Heart left ventricle (tissue), 16 donors: ENCODE measurements at regions not wholly inside any gene's neighbourhood (a gene's known extent, or its start where the extent isn't known, plus 50 kb on each side); places are given as distances from the start of the nearest gene placed in this dataset.

Source experiments
- ATAC-seq, 4 donors: fragments of 200-7000 bp; cut with Tn5 transposase; one replicate each; pipeline ENCODE4 v1.9.1; 2020 to 2022; ENCODE audit warnings: moderate library complexity in 4 of 4, mild to moderate bottlenecking in 3 of 4, moderate number of reproducible peaks in 1 of 4
- DNase-seq, 5 donors: peaks; one replicate each; pipeline ENCODE4 v3.0.0-alpha.2; 2020
- H3K27ac ChIP-seq, 12 donors: fragments of 200-600 bp; sonication (generic) in 4 of 12; one replicate each; pipeline versions ENCODE4 v1.5.0 to v1.8.0; 2016 to 2022; ENCODE audit warnings: mild to moderate bottlenecking in 2 of 12
- H3K27me3 ChIP-seq, 9 donors: fragments of 200-600 bp; sonication (generic) in 2 of 9; one replicate each; pipeline versions ENCODE4 v1.5.1 to v1.8.0; 2016 to 2022; ENCODE audit warnings: mild to moderate bottlenecking in 3 of 9
- H3K36me3 ChIP-seq, 9 donors: fragments of 200-600 bp; sonication (generic) in 2 of 9; one replicate each; pipeline versions ENCODE4 v1.5.0 to v1.8.0; 2018 to 2022; ENCODE audit warnings: mild to moderate bottlenecking in 2 of 9
- H3K4me1 ChIP-seq, 12 donors: fragments of 200-600 bp; sonication (generic) in 4 of 12; one replicate each; pipeline versions ENCODE4 v1.5.0 to v1.8.0; 2016 to 2022; ENCODE audit warnings: mild to moderate bottlenecking in 3 of 12
- H3K4me3 ChIP-seq, 12 donors: fragments of 200-600 bp; sonication (generic) in 4 of 12; one replicate each; pipeline versions ENCODE4 v1.5.0 to v1.8.0; 2017 to 2022; ENCODE audit warnings: mild to moderate bottlenecking in 9 of 12, moderate library complexity in 4 of 12
- H3K9me3 ChIP-seq, 12 donors: fragments of 200-600 bp; sonication (generic) in 4 of 12; one replicate each; pipeline versions ENCODE4 v1.5.0 to v1.8.0; 2016 to 2022; ENCODE audit warnings: mild to moderate bottlenecking in 1 of 12
- POLR2A ChIP-seq, 2 donors: fragments of 450-650 bp; IDR thresholded peaks; one replicate each; pipeline ENCODE4 v1.6.1; 2017; ENCODE audit warnings: antibody characterized with exemption in 2 of 2, mild to moderate bottlenecking in 2 of 2, moderate library complexity in 2 of 2
- WGBS, 4 donors: extraction: QIAGEN DNeasy Blood & Tissue Kit in 2 of 4; methylation state at CpG; one replicate each; pipeline versions ENCODE4 v1.1.5 to v1.1.7; 2013 to 2018; 5-methylcytosine and 5-hydroxymethylcytosine counted together
- intact Hi-C, 10 donors: fragments of 100-400 bp; cut with DNase I; formaldehyde crosslinking; loops; one replicate each; pipeline versions ENCODE4 v1.11.1 to v1.14.2; 2022
- TF ChIP-seq, protein P1 (sequence below), 12 donors: fragments of 200-600 bp; sonication (generic) in 4 of 12; IDR thresholded peaks; one replicate each; pipeline versions ENCODE4 v1.5.0 to v1.8.0; 2018 to 2022; ENCODE audit warnings: antibody characterized with exemption in 12 of 12, mild to moderate bottlenecking in 5 of 12
- donor health status: ischemic (EF 13 %, LVEDD 7.1; RV severe dilation, severe dysfunction).
- donor health status: healthy with polysubstance abuse.
- donor health status: DM: no; HTN: yes; CAD: no.
- donor health status: DM: no; HTN: no; CAD: no.
- donor health status: ischemic (EF 25% LVEDD 6.9; RV normal size, moderate dysfunction).
- donor health status: ischemic (EF 25% LVEDD 5.7; RV mildly dilated, moderate dysfunction).
- donor health status: healthy.
- donor health status: DM: yes; HTN: yes; CAD: no.
- donor health status: ischemic (EF 35%, LVEDD 5.7; RV mildly dilated, moderate dysfunction).
- donor health status: nonischemic (EF 11% LVEDD 7.7; RV severe dilation, severe dysfunction).
- donor health status: DM: yes; HTN: yes; CAD: no.
- donor health status: PGD.
- donor health status: ischemic (EF 29% LVEDD 5.4; RV normal size, mild dysfunction).
- donor health status: nonischemic (EF 23%, LVEDD 6.1; RV moderate dilation, normal function).

DNA sequence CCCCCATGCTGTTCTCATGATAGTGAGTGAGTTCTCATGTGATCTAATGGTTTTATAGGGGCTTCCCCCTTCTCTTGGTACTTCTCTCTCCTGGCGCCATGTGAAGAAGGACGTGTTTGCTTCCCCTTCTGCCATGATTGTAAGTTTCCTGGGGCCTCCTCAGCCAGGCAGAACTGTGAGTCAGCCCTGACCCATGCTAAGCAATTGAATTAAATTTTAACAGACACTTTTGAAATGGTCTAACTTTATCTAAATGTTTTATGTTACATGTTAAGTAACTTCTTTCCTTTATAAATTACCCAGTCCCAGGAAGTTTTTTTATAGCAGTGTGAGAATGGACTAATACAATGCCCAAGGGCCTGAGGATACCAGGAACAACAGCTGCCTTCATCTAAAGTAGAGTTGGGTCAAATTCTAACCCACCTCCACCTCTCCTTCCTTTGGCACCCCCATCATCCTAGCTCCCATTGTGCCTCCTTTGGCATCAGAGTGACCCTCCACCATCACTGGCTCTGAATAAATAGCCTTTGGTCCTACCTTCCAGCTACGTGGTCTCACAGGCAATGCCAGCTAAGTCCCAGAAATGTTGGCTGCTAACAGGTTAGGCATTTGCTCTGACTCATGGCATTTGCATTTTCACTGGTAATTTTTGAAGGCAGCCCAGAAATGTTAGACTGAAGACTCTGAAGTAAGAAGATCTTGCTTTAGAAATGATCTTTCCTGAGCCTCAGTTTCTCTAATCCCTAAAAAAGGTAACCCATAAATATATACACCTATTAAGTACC is 182.1 kb downstream of the MOSPD2 start:
- Histone ChIP-seq H3K9me3 (no peaks in the 10 kb centered on the region), H3K4me1 (no peaks in the 10 kb centered on the region), H3K36me3 (no peaks in the 10 kb centered on the region), H3K27ac (no peak overlapping the region), H3K27me3 (peaks cover 0 to 4% (median 0%) of the 10 kb centered on the region in 9 donors), H3K4me3 (no peak overlapping the region)
- no peak for TF ChIP-seq POLR2A (IDR thresholded peaks at IDR 0.05)
- TF ChIP-seq, protein P1, sequence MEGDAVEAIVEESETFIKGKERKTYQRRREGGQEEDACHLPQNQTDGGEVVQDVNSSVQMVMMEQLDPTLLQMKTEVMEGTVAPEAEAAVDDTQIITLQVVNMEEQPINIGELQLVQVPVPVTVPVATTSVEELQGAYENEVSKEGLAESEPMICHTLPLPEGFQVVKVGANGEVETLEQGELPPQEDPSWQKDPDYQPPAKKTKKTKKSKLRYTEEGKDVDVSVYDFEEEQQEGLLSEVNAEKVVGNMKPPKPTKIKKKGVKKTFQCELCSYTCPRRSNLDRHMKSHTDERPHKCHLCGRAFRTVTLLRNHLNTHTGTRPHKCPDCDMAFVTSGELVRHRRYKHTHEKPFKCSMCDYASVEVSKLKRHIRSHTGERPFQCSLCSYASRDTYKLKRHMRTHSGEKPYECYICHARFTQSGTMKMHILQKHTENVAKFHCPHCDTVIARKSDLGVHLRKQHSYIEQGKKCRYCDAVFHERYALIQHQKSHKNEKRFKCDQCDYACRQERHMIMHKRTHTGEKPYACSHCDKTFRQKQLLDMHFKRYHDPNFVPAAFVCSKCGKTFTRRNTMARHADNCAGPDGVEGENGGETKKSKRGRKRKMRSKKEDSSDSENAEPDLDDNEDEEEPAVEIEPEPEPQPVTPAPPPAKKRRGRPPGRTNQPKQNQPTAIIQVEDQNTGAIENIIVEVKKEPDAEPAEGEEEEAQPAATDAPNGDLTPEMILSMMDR (IDR thresholded peaks at IDR 0.05): no peak
- intact Hi-C loops: no loop called here
- ATAC-seq (no peak), DNase-seq (no peak)
- WGBS, 4 donors: 62 to 78% (median 71%) methylated on average over 3 of the region's 3 CpGs

DNA sequence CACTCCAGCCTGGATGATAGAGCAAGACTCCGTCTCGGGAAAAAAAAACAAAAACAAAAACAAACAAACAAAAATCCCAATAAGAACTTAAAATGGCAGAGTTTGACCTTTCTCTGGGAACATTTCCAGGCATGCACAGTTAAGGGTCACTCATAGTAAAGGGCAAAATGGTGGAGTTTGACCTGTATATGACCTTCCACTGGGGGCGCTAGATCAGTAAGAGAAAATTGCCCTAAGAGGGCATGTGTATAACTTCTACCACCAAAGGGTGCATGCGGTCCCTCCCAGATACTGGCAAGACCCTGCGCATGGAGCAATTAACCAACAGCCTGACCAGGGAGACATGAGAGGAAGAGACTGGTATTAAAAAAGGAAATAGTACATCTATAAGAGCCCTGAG is 177.2 kb downstream of the MOSPD2 start:
- intact Hi-C loops: no loop called here
- no peaks in the 10 kb centered on the region for H3K36me3 ChIP-seq
- H3K27ac ChIP-seq: no peak overlapping the region
- no peaks in the 10 kb centered on the region for H3K9me3 ChIP-seq
- no peak for ATAC-seq
- WGBS, 4 donors: 79 to 86% (median 84%) methylated on average over 5 of the region's 5 CpGs
- DNase-seq: no peak
- no peaks in the 10 kb centered on the region for H3K4me1 ChIP-seq
- peaks cover 0 to 4% (median 0%) of the 10 kb centered on the region in 9 donors for H3K27me3 ChIP-seq
- no peak overlapping the region for H3K4me3 ChIP-seq
- no peak for TF ChIP-seq POLR2A (IDR thresholded peaks at IDR 0.05)
- TF ChIP-seq, protein P1 (IDR thresholded peaks at IDR 0.05): no peak

DNA sequence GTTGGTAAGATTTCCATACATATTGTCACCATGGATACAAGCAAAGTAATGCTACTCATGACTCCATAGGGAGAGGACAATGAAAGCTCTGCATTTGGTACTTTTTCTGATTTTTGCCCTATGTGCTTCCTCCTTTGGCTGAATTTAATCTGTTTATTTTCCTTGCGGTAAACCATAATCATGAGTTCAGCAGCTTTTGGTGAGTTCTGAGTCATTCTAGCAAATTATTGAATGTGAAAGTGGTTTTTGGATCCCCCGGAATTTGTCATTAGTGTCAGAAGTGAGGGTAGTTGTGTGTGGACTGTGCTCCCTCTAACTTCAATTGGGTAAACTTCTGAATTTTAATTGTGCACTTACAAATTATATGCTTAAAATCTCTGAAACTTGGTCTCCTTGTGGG is 170.3 kb downstream of the MOSPD2 start:
- no peak for DNase-seq
- Histone ChIP-seq H3K9me3 (no peaks in the 10 kb centered on the region), H3K27ac (no peak overlapping the region), H3K36me3 (no peaks in the 10 kb centered on the region), H3K27me3 (no peaks in the 10 kb centered on the region), H3K4me3 (no peak overlapping the region), H3K4me1 (no peaks in the 10 kb centered on the region)
- intact Hi-C loops: no loop called here
- TF ChIP-seq POLR2A (IDR thresholded peaks at IDR 0.05): no peak
- TF ChIP-seq, protein P1 (IDR thresholded peaks at IDR 0.05): no peak
- ATAC-seq: no peak
- 49 to 92% (median 61%) methylated on average over 2 of the region's 2 CpGs for WGBS, 4 donors

DNA sequence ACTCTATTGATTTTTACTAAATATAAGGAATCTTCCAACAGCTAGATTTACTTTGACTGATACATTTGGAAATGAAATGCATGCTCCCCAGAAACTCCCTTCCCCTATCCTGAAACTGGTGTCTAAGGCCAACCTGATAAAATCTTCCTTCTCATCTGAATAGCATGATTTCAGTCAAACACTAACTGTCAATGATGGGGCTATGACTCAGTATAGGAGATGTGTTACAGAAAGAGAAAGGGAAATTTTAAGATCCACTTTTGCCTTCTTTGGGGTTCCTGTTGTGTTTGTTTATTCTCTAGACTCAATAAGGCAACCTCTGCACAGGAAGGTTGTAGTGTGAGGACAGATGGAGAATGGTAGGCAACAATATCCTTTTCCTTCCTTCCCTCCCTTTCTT is 160.7 kb downstream of the MOSPD2 start:
- intact Hi-C loops: no loop called here
- no peaks in the 10 kb centered on the region for H3K27me3 ChIP-seq
- H3K36me3 ChIP-seq: no peaks in the 10 kb centered on the region
- ATAC-seq (no peak), DNase-seq (no peak)
- TF ChIP-seq, protein P1 (IDR thresholded peaks at IDR 0.05): no peak
- no peak for TF ChIP-seq POLR2A (IDR thresholded peaks at IDR 0.05)
- no peaks in the 10 kb centered on the region for H3K9me3 ChIP-seq
- no peak overlapping the region for H3K4me3 ChIP-seq
- no peak overlapping the region for H3K27ac ChIP-seq
- H3K4me1 ChIP-seq: no peaks in the 10 kb centered on the region
